Thoracic aorta (tissue), 2 donors: ENCODE measurements at regions not wholly inside any gene's neighbourhood (a gene's known extent, or its start where the extent isn't known, plus 50 kb on each side); places are given as distances from the start of the nearest gene placed in this dataset.

Experiments
- ATAC-seq: fragments of 150-250 bp; one replicate; pipeline ENCODE4 v1.8.0; 2017; ENCODE audit warnings: low read depth; ENCODE audit not compliant: insufficient number of reproducible peaks, low FRiP score
- DNase-seq: peaks from one replicate; pipeline ENCODE4 v3.0.0-alpha.2; 2020; ENCODE audit warnings: low spot score
- H3K27ac ChIP-seq, 2 donors: fragments of 200-600 bp; sonication (generic); 1 replicate in 1 of 2; 2 replicates in 1 of 2; pipeline ENCODE4 v1.5.1; 2016; ENCODE audit warnings: mild to moderate bottlenecking in 2 of 2, moderate library complexity in 2 of 2
- H3K27me3 ChIP-seq: fragments of 200-600 bp; sonication (generic); replicated peaks from 2 replicates; pipeline ENCODE4 v1.6.0; 2016; ENCODE audit warnings: mild to moderate bottlenecking; ENCODE audit not compliant: insufficient read depth
- H3K36me3 ChIP-seq: fragments of 200-600 bp; sonication (generic); one replicate; pipeline ENCODE4 v1.5.1; 2016
- H3K4me1 ChIP-seq, 2 donors: fragments of 200-600 bp; sonication (generic); 1 replicate in 1 of 2; 2 replicates in 1 of 2; pipeline versions ENCODE4 v1.5.1 to v1.6.0; 2016; ENCODE audit warnings: low read depth in 2 of 2, mild to moderate bottlenecking in 1 of 2; ENCODE audit not compliant: control insufficient read depth in 1 of 2
- H3K4me3 ChIP-seq: fragments of 200-600 bp; sonication (generic); 2 replicates; pipeline ENCODE4 v1.5.1; 2016; ENCODE audit warnings: mild to moderate bottlenecking
- H3K9me3 ChIP-seq: fragments of 200-600 bp; sonication (generic); 2 replicates; pipeline ENCODE4 v1.5.1; 2016
- CTCF ChIP-seq: fragments of 200-600 bp; sonication (generic); IDR thresholded peaks from one replicate; pipeline ENCODE4 v1.5.1; 2019; ENCODE audit warnings: antibody characterized with exemption

DNA sequence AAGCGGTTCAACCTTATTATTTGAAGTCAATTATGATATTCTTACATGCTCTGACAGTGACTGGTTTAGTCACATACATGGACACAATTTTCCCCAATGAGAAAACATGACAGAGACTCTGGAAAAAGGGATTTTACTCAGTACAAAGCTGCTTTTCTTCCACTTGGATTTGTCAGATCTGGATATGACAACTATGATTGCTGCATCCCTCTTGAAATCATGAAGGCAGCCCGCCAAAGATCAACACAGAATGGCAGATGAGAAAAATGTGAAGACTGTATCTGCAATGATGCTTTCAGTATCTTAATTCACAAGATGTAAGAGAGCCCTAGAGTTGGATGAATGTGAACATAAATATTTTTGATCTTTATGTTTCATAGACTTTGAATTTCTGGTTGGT is 439.6 kb downstream of the CDH8 start:
- H3K27ac ChIP-seq: no peak overlapping the region
- ATAC-seq (no peak), DNase-seq (no peak)
- H3K9me3 ChIP-seq: peaks cover 14% of the 10 kb centered on the region
- H3K4me3 ChIP-seq: no peak overlapping the region
- no peaks in the 10 kb centered on the region for H3K4me1 ChIP-seq
- no peaks in the 10 kb centered on the region for H3K27me3 ChIP-seq
- no peak for TF ChIP-seq CTCF
- H3K36me3 ChIP-seq: no peaks in the 10 kb centered on the region

DNA sequence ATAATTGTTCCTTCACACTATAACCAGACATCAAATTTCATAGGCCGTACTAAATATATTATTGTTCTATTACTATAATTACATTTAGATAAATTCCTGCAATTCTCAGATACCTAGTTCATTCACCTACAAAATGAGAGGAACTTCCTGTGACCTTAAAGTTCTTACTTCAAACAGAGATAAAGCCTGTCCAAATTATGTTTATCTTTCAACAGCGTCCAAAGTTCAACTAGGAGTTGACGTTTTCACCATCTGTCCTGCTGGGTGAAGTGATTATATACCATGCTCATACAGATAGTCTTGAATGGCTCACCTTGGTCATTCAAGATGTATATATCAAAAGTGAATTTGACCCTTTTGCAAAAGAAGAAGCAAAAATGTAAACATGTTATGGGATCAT is 440.6 kb downstream of the CDH8 start:
- no peak for TF ChIP-seq CTCF
- no peak overlapping the region for H3K4me3 ChIP-seq
- no peak overlapping the region for H3K27ac ChIP-seq
- H3K4me1 ChIP-seq: no peaks in the 10 kb centered on the region
- DNase-seq (no peak), ATAC-seq (no peak)
- peaks cover 14% of the 10 kb centered on the region for H3K9me3 ChIP-seq
- H3K27me3 ChIP-seq: no peaks in the 10 kb centered on the region
- no peaks in the 10 kb centered on the region for H3K36me3 ChIP-seq

- no peak for TF ChIP-seq CTCF
- no peak for DNase-seq
- peaks cover 14% of the 10 kb centered on the region for H3K9me3 ChIP-seq
- H3K36me3 ChIP-seq: no peaks in the 10 kb centered on the region
- H3K4me1 ChIP-seq: no peaks in the 10 kb centered on the region
- ATAC-seq: no peak
- H3K27me3 ChIP-seq: no peaks in the 10 kb centered on the region
- no peak overlapping the region for H3K4me3 ChIP-seq
- H3K27ac ChIP-seq: no peak overlapping the region
Observed at GRCh38 chr16:61590577-61590976, 445.7 kb downstream of the CDH8 start.

- Histone ChIP-seq H3K9me3 (peaks cover 2% of the 10 kb centered on the region), H3K36me3 (no peaks in the 10 kb centered on the region), H3K27me3 (no peaks in the 10 kb centered on the region), H3K4me1 (no peaks in the 10 kb centered on the region), H3K4me3 (no peak overlapping the region), H3K27ac (no peak overlapping the region)
- no peak for DNase-seq
- no peak for ATAC-seq
- no peak for TF ChIP-seq CTCF
Observed at GRCh38 chr16:61587526-61587925, 448.7 kb downstream of the CDH8 start.

DNA sequence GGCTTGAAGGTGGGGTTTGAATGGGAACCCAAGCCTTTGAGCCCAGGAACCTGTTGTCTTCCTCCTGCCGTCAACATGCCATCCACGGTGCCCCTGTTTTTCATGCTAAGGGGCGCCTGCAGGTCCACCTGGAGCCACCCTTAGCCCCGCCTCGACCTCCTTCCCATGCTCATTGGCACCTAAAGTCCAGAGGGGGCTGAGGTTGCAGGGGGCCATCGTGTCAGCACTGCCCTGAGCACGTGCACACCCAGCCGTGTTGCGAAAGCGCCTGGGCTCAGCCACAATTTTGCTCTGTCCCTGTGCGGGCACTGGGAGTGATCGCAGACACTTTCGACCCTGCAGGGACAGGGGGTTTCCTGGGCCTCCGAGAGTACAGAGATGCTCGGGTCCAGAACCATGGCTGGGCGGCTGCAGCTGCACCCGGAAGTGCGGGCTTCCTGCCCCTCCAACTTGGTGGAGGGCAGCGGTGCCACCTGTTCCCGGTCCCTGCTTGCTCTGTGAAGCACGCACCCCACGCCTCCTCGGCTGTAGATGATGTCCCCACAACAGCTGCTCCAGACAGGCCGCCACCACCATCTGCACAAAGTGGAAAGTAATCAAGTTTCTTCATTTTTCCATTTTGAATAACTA is 454.7 kb downstream of the CDH8 start:
- Histone ChIP-seq H3K27ac (no peak overlapping the region), H3K4me3 (no peak overlapping the region), H3K36me3 (no peaks in the 10 kb centered on the region), H3K9me3 (no peaks in the 10 kb centered on the region), H3K4me1 (no peaks in the 10 kb centered on the region), H3K27me3 (no peaks in the 10 kb centered on the region)
- DNase-seq (no peak), ATAC-seq (no peak)
- TF ChIP-seq CTCF: no peak
